HL-60 (cell line): ENCODE measurements at regions not wholly inside any gene's neighbourhood (a gene's known extent, or its start where the extent isn't known, plus 50 kb on each side); places are given as distances from the start of the nearest gene placed in this dataset.

ENCODE experiments used
- DNase-seq, 2 experiments: peaks; one replicate each; pipeline ENCODE4 v3.0.0-alpha.2; 2010 to 2020; ENCODE audit warnings: low read depth in 1 of 2, low spot score in 1 of 2
- H3K27ac ChIP-seq: fragments of 250-450 bp; sonication (Bioruptor Pico); replicated peaks from 2 replicates; pipeline ENCODE4 v1.5.1; 2020; ENCODE audit warnings: mild to moderate bottlenecking, moderate library complexity
- H3K27me3 ChIP-seq: fragments of 250-450 bp; sonication (Bioruptor Pico); 2 replicates; pipeline ENCODE4 v1.5.1; 2021; ENCODE audit warnings: mild to moderate bottlenecking, moderate library complexity; ENCODE audit not compliant: insufficient read depth, poor library complexity, severe bottlenecking
- H3K4me3 ChIP-seq: replicated peaks from 2 replicates; pipeline ENCODE4 v1.5.1; 2011; ENCODE audit warnings: mild to moderate bottlenecking, control low read depth, low read length; ENCODE audit not compliant: insufficient read depth
- GABPA ChIP-seq: IDR thresholded peaks from 2 replicates; pipeline ENCODE4 v1.6.1; 2012; ENCODE audit warnings: low read depth
- POLR2AphosphoS5 ChIP-seq: IDR thresholded peaks from 2 replicates; pipeline ENCODE4 v1.6.1; 2012; ENCODE audit warnings: low read depth
- SPI1 ChIP-seq: IDR thresholded peaks from 2 replicates; pipeline ENCODE4 v1.6.1; 2012; ENCODE audit warnings: low read depth, mild to moderate bottlenecking, borderline replicate concordance
- TF ChIP-seq, protein P1 (sequence below): IDR thresholded peaks from 2 replicates; pipeline ENCODE4 v1.6.1; 2012; ENCODE audit warnings: low read depth; ENCODE audit not compliant: insufficient replicate concordance
- TF ChIP-seq, protein P2 (sequence below): IDR thresholded peaks from one replicate; pipeline ENCODE4 v1.5.1; 2011; ENCODE audit warnings: low read length, control low read depth, inconsistent platforms; ENCODE audit not compliant: insufficient read depth

- Histone ChIP-seq H3K27me3 (peaks cover 3% of the 10 kb centered on the region), H3K4me3 (no peak overlapping the region), H3K27ac (no peak overlapping the region)
- TF ChIP-seq, protein P1, sequence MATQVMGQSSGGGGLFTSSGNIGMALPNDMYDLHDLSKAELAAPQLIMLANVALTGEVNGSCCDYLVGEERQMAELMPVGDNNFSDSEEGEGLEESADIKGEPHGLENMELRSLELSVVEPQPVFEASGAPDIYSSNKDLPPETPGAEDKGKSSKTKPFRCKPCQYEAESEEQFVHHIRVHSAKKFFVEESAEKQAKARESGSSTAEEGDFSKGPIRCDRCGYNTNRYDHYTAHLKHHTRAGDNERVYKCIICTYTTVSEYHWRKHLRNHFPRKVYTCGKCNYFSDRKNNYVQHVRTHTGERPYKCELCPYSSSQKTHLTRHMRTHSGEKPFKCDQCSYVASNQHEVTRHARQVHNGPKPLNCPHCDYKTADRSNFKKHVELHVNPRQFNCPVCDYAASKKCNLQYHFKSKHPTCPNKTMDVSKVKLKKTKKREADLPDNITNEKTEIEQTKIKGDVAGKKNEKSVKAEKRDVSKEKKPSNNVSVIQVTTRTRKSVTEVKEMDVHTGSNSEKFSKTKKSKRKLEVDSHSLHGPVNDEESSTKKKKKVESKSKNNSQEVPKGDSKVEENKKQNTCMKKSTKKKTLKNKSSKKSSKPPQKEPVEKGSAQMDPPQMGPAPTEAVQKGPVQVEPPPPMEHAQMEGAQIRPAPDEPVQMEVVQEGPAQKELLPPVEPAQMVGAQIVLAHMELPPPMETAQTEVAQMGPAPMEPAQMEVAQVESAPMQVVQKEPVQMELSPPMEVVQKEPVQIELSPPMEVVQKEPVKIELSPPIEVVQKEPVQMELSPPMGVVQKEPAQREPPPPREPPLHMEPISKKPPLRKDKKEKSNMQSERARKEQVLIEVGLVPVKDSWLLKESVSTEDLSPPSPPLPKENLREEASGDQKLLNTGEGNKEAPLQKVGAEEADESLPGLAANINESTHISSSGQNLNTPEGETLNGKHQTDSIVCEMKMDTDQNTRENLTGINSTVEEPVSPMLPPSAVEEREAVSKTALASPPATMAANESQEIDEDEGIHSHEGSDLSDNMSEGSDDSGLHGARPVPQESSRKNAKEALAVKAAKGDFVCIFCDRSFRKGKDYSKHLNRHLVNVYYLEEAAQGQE = no peak
- TF ChIP-seq POLR2AphosphoS5 (no peak), SPI1 (no peak), GABPA (no peak)
- TF ChIP-seq, protein P2, sequence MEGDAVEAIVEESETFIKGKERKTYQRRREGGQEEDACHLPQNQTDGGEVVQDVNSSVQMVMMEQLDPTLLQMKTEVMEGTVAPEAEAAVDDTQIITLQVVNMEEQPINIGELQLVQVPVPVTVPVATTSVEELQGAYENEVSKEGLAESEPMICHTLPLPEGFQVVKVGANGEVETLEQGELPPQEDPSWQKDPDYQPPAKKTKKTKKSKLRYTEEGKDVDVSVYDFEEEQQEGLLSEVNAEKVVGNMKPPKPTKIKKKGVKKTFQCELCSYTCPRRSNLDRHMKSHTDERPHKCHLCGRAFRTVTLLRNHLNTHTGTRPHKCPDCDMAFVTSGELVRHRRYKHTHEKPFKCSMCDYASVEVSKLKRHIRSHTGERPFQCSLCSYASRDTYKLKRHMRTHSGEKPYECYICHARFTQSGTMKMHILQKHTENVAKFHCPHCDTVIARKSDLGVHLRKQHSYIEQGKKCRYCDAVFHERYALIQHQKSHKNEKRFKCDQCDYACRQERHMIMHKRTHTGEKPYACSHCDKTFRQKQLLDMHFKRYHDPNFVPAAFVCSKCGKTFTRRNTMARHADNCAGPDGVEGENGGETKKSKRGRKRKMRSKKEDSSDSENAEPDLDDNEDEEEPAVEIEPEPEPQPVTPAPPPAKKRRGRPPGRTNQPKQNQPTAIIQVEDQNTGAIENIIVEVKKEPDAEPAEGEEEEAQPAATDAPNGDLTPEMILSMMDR = no peak
- no peak for DNase-seq
Observed at GRCh38 chr5:173479711-173480110, 136.7 kb downstream of the BOD1 start.

DNA sequence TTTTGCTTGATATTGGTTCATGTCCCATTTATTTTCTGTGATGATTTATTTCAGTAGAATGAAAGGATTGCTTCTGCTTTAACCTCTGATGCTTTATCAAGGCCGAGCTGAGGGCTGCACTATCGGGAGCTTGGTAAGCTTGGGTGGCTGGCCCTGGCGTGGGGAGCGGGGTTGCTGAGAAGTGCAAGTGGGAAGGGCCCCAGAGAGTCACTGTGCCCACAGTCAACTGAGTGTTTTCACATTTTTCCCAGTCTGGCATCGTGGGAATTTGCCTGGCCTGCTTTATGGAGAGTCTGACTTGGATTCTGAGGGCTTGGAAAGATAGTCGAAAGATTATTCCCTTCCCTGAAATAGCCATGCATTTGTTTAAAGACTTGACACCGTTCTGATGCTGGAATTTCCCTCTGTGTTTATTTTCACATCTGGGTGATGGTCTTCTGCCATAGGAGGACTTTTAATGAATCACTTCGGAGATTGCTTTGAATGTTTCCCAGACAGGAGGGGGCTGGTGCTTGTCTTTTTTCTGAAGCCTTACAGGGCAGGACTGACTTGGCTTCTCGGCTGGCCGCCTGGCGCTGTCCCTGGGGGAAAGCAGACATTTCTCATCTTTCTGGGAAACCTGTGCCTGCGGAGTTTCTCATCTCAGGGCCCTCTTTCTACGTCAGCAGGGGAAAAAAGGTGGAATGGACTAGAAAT, 139.0 kb downstream of the BOD1 start:
- no peak for DNase-seq
- Histone ChIP-seq H3K27ac (no peak overlapping the region), H3K4me3 (no peak overlapping the region), H3K27me3 (peaks cover 1% of the 10 kb centered on the region)
- TF ChIP-seq, protein P2 = no peak
- TF ChIP-seq GABPA (no peak), POLR2AphosphoS5 (no peak), SPI1 (no peak)
- TF ChIP-seq, protein P1 = no peak

DNA sequence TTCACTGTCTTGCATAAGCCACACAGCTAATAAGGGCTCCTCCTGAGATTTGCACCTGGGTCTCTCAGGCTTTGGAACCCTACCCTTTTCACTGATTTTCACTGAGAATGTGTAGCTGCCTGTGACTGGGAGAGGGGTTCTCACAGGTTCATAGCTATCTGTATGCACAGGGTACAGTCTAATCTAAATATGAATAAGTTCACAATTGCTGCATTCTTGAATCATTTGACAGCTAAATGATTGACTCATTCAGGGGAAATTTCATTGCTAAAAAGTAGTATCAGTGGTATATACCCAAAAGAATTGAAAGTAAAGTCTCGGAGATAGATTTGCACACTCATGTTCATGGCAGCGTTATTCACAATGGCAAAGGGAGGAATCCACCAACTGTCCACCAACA, 140.7 kb downstream of the BOD1 start:
- Histone ChIP-seq H3K27ac (no peak overlapping the region), H3K27me3 (no peaks in the 10 kb centered on the region), H3K4me3 (no peak overlapping the region)
- TF ChIP-seq, protein P2 = no peak
- TF ChIP-seq SPI1 (no peak), GABPA (no peak), POLR2AphosphoS5 (no peak)
- DNase-seq = no peak

DNA sequence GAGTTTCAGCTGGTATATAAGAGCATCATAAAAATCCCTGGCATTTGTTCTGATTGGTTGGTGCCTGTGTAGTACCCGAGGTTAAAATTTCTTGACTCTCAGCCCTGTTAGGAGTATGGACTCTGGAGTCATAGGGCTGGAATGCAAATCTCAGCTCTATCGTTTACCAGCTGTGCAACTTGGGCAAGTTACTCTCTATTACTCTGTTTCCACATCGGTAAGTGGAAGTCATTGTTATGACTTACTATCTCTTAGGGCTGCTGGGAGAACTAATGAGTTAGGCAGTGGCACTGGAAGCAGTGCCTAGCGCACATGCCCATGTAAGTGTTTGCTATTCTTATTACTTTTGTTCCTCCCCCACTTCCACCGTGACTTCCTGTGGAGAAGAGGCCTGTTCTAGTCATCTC, 141.6 kb downstream of the BOD1 start:
- DNase-seq = no peak

More for the DNA sequence above, 141.6 kb downstream of the BOD1 start:
- Histone ChIP-seq H3K4me3 (no peak overlapping the region), H3K27ac (no peak overlapping the region), H3K27me3 (no peaks in the 10 kb centered on the region)
- TF ChIP-seq, protein P2 = no peak
- TF ChIP-seq SPI1 (no peak), GABPA (no peak), POLR2AphosphoS5 (no peak)
- TF ChIP-seq, protein P1 = no peak
